ENCODE measurements at regions not wholly inside any gene's neighbourhood (a gene's known extent, or its start where the extent isn't known, plus 50 kb on each side); places are given as distances from the start of the nearest gene placed in this dataset.
A peak's percentile ranks its signal among the peaks of the same experiment; 100 is the strongest.
"Not testable (repeated sequence)": the region's sequence is repeated elsewhere in the genome, so short reads cannot be mapped to it uniquely, and the experiment has no call there.

DNA sequence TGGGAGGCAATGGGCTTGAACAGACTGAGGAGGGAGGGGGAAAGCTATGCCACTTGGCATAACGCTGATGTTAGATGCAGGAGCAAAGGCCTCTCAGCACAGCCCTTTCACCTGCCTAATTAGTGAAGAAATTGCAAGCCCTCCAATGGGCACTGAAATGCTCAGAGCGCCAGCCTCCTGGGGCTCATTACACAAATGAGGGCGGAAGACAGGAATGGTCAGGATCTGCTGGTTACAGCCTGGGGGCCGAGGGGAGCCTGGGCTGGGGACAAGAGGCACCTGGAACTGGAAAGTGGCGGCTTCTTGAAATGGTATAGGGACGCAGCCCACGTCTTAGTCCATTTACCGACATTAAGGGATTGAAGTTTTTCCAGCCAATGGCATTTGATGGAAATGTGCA lies 50.2 kb upstream of the PLET1 start:
- no peak for DNase-seq

- no peak for DNase-seq
Observed at GRCh38 chr11:112315057-112315720, 54.5 kb upstream of the PLET1 start.

DNA sequence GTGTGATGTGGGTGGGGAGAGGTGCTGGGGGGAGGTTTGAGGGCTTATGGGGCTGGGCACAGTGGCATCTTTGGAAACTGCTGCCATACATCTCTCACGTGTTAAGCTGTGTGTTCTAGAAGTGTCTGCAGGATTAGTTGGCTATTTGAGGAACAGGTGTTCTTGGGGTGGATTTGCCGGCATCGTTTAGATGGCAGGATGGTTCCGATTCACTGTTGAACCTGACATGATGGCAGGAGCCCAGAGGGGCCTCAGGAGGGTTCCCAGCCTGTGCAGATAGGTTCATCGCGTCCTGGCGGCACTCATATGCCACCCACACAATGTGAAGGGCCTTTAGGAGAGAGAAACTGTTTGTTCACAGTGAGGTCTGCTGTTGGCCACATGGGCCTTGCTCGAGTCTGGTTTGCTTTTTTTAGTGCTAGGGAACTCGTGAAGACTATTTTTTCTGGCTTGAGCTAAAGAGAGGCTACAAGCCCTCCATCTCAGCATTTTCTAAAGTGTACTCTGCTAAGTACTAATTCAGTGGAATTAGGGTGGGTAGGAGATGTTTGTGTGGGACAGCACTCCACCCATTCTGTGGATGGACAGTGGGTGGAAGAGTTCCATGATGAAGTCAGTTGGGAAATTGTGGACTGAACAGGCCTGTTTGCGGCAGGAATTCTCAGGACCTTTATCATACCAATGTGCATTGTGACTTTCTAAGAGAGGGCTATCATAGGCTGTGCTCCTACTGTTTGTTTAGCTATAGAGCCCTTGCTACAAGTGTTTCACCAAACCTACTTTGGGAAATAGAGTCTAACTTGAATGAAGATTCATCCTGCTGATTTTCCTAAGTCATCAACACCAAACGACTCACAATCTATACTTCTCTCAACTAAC lies 55.4 kb upstream of the PLET1 start:
- no peak for DNase-seq

DNA sequence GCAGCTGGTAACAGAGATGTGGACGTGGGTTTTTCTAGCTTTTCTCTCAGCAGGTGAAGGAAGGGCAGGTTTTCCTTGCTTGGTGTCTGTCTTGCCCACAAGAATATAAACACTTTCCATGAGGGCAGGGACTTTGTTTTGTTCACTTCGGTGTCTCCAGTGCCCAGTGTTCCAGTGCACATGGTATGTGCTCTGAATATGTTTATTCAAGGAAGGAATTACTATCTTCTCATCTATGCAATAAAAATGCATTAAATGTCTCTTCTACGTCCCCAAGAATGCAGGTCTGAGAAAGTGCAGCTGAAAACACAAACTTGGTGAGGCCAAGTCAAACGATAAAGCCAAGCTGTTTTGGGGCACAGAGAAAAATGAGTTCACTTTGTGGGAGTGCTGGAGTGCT lies 56.3 kb upstream of the PLET1 start:
- no peak for DNase-seq

- no peak for DNase-seq
Observed at GRCh38 chr11:112318184-112318591, 57.5 kb upstream of the PLET1 start.

- DNase-seq, result no peak
Observed at GRCh38 chr11:112318661-112319060, 58.0 kb upstream of the PLET1 start.

DNA sequence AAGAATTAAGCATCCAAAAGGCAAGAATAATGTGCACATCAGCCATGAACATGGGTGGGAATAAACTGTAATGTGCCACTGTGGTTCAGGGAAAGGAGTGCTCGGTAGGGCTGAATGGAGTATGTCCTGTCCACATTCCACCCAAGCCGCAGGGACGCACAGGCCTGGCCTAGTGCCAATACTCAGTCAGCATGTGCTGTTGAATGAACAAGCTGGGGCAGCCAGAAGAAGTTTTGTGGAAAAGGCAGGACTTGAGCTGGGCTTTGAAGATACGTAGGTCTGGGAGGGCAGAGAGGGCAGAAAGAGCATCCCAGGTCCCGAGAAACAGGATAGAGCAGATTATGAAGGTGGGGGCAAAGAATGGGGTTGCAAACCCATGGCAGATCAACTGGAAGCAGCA lies 60.0 kb upstream of the PLET1 start:
- DNase-seq, result no peak

DNA sequence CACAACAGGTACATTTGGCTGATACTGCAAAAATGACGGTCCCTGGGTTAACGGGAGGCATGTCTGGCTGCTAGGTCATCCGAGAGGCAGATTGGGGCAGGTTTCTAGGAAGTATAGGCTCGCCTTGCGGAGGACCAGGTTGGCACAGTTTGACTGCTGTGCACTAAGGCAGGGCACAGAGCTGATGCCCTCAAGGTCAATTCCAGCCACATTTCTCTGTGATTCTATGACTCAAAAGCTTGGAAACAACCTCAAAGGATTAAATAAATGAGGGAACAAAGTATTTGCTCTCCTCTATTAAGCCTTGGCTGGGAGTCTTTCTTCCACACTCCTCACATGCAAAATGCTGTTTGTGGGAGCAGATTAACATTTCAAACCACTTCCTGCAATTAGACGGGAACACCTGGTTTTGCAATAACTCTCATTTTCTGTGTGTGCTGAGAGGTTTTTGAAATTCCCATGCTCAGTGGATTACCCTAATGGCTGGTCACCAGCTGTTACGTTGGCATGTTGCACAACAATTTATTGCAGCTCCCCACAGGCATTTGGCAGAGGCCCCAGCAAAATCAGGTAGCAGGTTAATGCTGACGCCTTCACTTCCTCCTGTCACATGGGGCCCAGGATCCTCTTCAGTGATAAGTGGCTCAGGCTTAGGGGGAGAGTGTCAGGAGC lies 61.0 kb upstream of the PLET1 start:
- no peak for DNase-seq

GRCh38 chr11:112322173-112322790 lies 61.6 kb upstream of the PLET1 start:
- DNase-seq, result no peak

- DNase-seq, result no peak
Observed at GRCh38 chr11:112334381-112334780, 73.7 kb upstream of the PLET1 start.

DNA sequence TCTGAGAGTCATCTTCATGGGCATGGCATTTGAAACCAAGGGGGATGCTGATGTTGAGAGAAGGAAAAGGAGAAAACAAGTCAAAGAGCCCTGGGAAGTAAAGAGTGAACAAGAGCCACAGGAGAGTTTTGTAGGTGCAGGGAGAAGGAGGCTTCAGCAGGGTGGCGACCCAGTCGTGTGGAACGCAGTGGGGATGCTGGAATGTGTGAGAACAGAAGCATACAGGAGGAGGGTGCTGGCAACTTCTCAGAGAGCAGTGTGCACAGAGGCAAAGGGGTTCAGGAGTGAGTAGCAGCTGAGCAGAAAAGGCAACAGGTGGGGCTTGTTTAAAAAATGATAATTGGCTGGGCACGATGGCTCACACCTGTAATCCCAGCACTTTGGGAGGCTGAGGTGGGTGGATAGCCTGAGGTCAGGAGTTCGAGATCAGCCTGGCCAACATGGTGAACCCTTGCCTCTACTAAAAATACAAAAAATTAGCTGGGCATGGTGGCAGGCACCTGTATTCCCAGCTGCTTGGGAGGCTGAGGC lies 75.8 kb upstream of the PLET1 start:
- no peak for DNase-seq

- DNase-seq, result peak in 1 of 2 experiments; percentile 7
Observed at GRCh38 chr11:112339566-112339965, 78.9 kb upstream of the PLET1 start.

DNA sequence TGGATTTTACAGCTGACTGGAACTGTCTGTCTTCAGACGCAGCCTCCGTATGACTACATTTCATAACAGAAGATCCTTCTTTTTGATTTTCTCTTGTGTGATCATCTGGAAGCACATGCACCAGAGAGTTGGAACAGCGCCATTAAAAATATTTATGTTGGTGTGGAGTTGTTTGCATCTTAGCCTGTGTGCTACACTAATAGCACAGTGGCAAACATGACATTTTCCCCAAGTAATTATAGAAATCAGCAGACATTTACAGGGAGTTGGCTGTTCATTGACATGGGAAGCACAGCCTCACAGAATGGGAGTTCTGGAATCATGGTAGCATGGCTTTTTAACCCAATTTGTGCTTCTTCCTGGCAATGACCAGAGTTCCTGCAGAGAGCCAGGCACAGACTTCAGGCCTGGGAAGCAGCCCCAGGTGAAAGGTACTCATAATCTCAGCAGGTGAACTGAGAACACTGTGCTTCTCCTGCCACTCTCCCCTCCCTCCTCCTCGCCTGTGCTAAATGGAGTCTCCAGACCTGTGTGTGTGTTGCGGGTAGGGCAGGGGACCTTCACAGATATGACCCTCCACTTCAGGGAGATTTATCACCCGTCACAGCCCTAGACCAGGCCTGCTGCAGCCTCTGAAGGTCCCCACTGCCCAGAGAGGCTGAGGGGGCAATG lies 82.8 kb upstream of the PLET1 start:
- peak in 1 of 2 experiments; percentile 14 for DNase-seq

DNA sequence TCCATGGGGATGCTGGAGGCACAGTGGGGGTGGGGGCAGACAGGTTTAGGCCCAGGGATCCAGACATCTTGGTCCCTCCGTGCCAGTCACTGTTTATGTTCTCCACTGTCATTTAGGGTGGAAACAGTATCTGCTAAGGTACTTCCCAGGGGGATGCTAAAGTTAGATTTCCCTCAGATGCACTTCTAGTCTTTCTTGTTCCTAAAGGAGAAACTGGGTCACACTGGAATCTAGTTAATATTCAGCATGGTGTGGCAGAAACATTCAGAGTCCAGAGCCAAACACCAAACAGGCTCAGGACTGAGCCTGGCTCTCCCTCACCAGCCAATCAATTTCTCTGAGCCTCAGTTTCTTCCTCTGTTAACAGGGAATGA lies 83.4 kb upstream of the PLET1 start:
- DNase-seq, result no peak

GRCh38 chr11:112345166-112345565 lies 84.5 kb upstream of the PLET1 start:
- DNase-seq, result no peak

GRCh38 chr11:112345706-112346105 lies 85.0 kb upstream of the PLET1 start:
- DNase-seq, result no peak

DNA sequence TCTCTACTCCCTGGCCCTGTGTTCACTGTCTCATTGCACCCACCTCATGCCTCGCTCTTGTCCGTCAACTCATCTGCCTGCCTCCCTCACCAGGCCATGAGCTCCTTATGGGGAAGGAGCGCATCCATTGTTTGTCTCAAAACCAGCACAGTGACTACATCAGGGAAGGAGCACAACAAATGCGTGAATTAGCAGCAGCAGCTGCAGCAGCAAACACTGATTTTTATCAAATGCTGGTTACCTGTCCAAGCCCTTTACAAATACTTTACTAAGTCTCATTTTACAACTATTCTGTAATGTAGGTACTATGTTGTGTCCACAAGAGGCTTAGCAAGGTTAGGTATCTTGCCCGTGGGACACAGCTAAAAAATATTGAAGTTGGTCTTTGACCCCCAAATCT lies 85.9 kb upstream of the PLET1 start:
- DNase-seq, result no peak

- DNase-seq, result no peak
Observed at GRCh38 chr11:112348480-112349029, 87.9 kb upstream of the PLET1 start.

GRCh38 chr11:112351423-112351822 lies 90.8 kb upstream of the PLET1 start:
- not testable (repeated sequence) for DNase-seq

- DNase-seq, result no peak
Observed at GRCh38 chr11:112352907-112353306, 92.2 kb upstream of the PLET1 start.

DNA sequence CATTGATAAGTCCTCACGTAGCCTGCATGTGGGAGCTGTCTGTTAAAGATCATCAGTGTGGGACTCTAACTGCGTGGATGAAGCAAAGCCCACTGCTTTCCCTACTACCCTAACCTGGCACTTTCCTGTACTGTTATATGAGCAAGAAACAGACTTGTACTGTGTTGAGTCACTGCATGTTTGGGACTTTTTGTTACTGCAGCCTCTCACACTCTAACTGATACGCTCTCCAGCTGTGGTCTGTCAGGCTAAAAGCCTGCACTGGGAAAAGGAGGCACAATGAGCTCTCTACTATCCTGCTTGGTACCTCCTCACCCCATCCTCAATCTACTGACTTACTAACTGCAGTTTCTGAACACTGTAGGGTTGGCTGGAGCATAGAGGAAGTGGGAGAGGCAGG lies 93.7 kb upstream of the PLET1 start:
- no peak for DNase-seq

DNA sequence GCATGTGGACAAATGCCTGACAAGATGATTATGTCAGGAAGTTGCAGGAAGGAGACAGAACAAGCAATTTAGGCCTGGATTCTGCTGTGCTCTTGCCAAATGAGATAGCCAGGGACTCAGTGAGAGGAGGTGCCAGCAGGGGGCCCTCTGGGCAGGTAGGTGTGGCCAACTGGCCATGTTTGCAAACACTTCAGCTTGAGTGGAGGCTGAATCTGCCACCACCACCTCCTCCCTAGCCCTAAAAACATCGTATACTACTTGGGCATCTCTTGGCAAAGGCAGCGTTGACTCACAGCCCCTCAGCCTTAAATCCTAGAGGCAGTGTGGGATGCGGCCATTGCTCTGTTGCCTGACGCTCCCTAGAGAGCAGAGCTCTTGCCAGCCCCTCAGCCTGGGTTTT lies 95.1 kb upstream of the PLET1 start:
- peak; percentile 67 to 74 for DNase-seq

All from NCI-H187 (cell line).